NT2/D1 (cell line): ENCODE measurements at regions not wholly inside any gene's neighbourhood (a gene's known extent, or its start where the extent isn't known, plus 50 kb on each side); places are given as distances from the start of the nearest gene placed in this dataset.

ENCODE experiments used
- DNase-seq: peaks from one replicate; pipeline ENCODE4 v3.0.0-alpha.2; 2011; ENCODE audit warnings: low read depth, low spot score
- H3K27me3 ChIP-seq: 2 replicates; pipeline ENCODE4 v1.6.0; 2011; ENCODE audit warnings: mild to moderate bottlenecking; ENCODE audit not compliant: insufficient read length, insufficient read depth
- H3K36me3 ChIP-seq: 2 replicates; pipeline ENCODE4 v1.6.1; 2011; ENCODE audit warnings: mild to moderate bottlenecking, low read length, mixed read lengths; ENCODE audit not compliant: insufficient read depth, insufficient read length
- H3K4me1 ChIP-seq: 2 replicates; pipeline ENCODE4 v1.5.1; 2011; ENCODE audit not compliant: insufficient read depth, insufficient read length
- H3K4me3 ChIP-seq: 2 replicates; pipeline ENCODE4 v1.5.1; 2011; ENCODE audit warnings: low read depth; ENCODE audit not compliant: insufficient read length
- H3K9ac ChIP-seq: 2 replicates; pipeline ENCODE4 v1.6.0; 2011; ENCODE audit warnings: low read depth; ENCODE audit not compliant: insufficient read length
- H3K9me3 ChIP-seq: 2 replicates; pipeline ENCODE4 v1.5.1; 2011; ENCODE audit warnings: mild to moderate bottlenecking, low read length; ENCODE audit not compliant: insufficient read depth
- SUZ12 ChIP-seq: IDR thresholded peaks from 2 replicates; pipeline ENCODE4 v1.6.1; 2011; ENCODE audit not compliant: insufficient read length, insufficient read depth; ENCODE audit errors: extremely low read depth
- YY1 ChIP-seq: IDR thresholded peaks from 2 replicates; pipeline ENCODE4 v1.6.1; 2011; ENCODE audit not compliant: insufficient read length, insufficient read depth
- ZNF274 ChIP-seq: IDR thresholded peaks from 2 replicates; pipeline ENCODE4 v1.6.1; 2011; ENCODE audit warnings: mild to moderate bottlenecking, low read depth, low read length

DNA sequence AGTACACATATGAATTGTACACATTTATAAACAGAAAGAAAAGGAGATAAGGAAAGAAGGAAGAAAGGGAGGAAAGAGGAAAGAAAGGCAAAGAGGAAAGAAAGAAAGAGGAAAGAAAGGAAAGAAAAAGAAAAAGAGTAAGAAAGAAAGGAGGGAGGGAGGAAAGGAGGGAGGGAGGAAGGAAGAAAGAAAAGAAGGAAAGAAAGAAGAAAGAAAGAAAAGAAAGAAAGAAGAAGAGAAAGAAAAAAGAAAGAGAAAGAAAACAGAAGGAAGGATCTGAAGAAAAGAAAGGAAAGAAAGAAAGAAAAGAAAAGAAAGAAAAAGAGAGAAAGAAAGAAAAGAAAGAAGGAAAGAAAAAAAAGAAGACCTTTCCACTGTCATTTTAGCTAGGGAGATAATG, 571.4 kb upstream of the SALL1 start:
- Histone ChIP-seq H3K4me3 (no peak overlapping the region), H3K27me3 (no peaks in the 10 kb centered on the region), H3K4me1 (no peaks in the 10 kb centered on the region), H3K36me3 (no peaks in the 10 kb centered on the region), H3K9ac (no peak overlapping the region), H3K9me3 (no peaks in the 10 kb centered on the region)
- no peak for DNase-seq
- TF ChIP-seq SUZ12 (no peak), ZNF274 (no peak), YY1 (no peak)

GRCh38 chr16:51719376-51719775, 568.3 kb upstream of the SALL1 start:
- no peaks in the 10 kb centered on the region for H3K4me1 ChIP-seq
- no peak for DNase-seq
- no peaks in the 10 kb centered on the region for H3K27me3 ChIP-seq
- no peak overlapping the region for H3K4me3 ChIP-seq
- H3K36me3 ChIP-seq = no peaks in the 10 kb centered on the region
- no peak overlapping the region for H3K9ac ChIP-seq
- TF ChIP-seq ZNF274 (no peak), YY1 (no peak), SUZ12 (no peak)
- no peaks in the 10 kb centered on the region for H3K9me3 ChIP-seq

DNA sequence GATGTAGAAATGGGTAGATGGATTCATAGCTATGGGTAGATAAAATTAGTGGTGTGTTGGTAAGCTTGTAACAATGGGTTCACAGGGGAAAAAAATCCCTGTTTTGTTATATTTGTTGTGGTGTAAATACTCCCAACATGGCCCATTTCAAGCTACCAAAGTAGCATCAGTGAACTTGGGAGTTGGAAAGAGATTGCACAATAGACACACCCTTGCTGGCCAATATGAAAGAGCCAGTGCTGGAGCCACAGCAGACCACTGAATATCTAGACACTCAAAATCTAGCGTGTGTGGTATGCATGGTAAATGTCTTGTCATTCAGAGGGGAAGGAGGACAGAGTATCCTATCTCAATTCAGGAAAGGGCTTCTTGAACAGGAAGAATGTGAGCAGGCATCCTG, 565.1 kb upstream of the SALL1 start:
- Histone ChIP-seq H3K9me3 (no peaks in the 10 kb centered on the region), H3K27me3 (no peaks in the 10 kb centered on the region), H3K9ac (no peak overlapping the region), H3K4me1 (no peaks in the 10 kb centered on the region), H3K36me3 (no peaks in the 10 kb centered on the region), H3K4me3 (no peak overlapping the region)
- TF ChIP-seq ZNF274 (no peak), SUZ12 (no peak), YY1 (no peak)
- DNase-seq = no peak

DNA sequence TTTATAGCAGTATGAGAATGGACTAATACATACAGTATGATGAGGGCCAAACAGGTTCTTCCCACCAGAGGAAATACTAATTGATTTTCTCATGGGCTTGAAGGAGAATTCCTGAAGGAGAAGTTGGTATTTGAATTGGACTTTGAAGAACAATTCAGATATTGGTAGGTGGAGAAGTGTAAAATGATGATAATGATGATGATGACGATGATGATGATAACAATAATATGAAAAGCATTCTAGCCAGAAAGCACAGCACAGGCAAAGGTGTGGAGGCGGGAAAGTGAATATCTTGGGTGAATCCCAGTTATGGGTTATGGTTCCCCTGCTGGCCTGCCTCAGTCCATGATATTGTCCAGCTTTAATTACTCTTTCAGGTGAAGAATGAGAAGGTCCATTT, 562.4 kb upstream of the SALL1 start:
- Histone ChIP-seq H3K9ac (no peak overlapping the region), H3K4me1 (no peaks in the 10 kb centered on the region), H3K4me3 (no peak overlapping the region), H3K36me3 (no peaks in the 10 kb centered on the region), H3K9me3 (0 out of 2 replicates have a peak, but pooled peaks cover 8% of the 10 kb centered on the region), H3K27me3 (peaks cover 3% of the 10 kb centered on the region)
- TF ChIP-seq SUZ12 (no peak), ZNF274 (no peak), YY1 (no peak)
- no peak for DNase-seq

DNA sequence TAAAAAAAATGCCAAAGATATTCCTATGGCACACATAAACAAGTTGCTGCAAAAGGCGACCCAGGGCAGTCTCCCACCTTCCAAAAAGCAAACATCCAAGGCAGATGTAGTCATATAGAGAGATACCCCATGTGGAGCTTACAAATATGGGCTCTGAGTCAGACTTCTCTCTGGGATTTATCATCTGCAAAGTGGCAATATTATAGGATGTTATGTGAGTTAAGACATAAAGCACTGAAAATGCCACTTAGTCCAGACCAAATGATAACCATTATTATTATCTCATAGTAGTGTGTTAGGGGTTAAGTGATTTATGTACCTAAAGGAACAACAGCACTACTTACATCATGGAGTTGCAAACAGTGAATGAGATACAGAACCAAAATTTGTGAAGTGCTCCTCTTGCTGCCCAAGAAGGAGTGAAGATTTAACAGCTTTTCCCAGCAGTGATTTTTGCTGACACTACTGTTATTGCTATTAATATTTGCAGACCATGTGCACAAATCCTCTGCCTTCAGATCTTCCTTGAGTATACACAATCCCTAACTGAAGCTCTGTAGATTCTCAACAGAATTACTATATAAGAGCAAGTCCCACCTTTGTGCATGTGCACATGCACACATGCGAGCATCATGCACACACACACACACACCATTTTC, 560.0 kb upstream of the SALL1 start:
- H3K9ac ChIP-seq = no peak overlapping the region
- peaks cover 3% of the 10 kb centered on the region for H3K27me3 ChIP-seq
- no peaks in the 10 kb centered on the region for H3K36me3 ChIP-seq
- no peaks in the 10 kb centered on the region for H3K4me1 ChIP-seq
- TF ChIP-seq YY1 = no peak
- TF ChIP-seq ZNF274 = no peak
- TF ChIP-seq SUZ12 = no peak
- H3K9me3 ChIP-seq = peaks cover 16% of the 10 kb centered on the region; the same call in 1 of the 2 replicates
- no peak overlapping the region for H3K4me3 ChIP-seq
- DNase-seq = no peak

- Histone ChIP-seq H3K9ac (no peak overlapping the region), H3K4me3 (no peak overlapping the region)
These were observed 559.1 kb upstream of the SALL1 start for GRCh38 chr16:51710186-51710585.

GRCh38 chr16:51708861-51709260, 557.8 kb upstream of the SALL1 start:
- Histone ChIP-seq H3K9me3 (peaks cover 31% of the 10 kb centered on the region), H3K36me3 (no peaks in the 10 kb centered on the region), H3K27me3 (peaks cover 3% of the 10 kb centered on the region), H3K4me1 (no peaks in the 10 kb centered on the region), H3K4me3 (no peak overlapping the region), H3K9ac (no peak overlapping the region)
- no peak for DNase-seq
- TF ChIP-seq SUZ12 (no peak), ZNF274 (no peak), YY1 (no peak)

More at GRCh38 chr16:51710186-51710585, 559.1 kb upstream of the SALL1 start:
- no peaks in the 10 kb centered on the region for H3K4me1 ChIP-seq
- no peak for DNase-seq
- H3K36me3 ChIP-seq = no peaks in the 10 kb centered on the region
- H3K9me3 ChIP-seq = peaks cover 25% of the 10 kb centered on the region
- H3K27me3 ChIP-seq = peaks cover 3% of the 10 kb centered on the region
- TF ChIP-seq SUZ12 = no peak
- TF ChIP-seq ZNF274 = no peak
- TF ChIP-seq YY1 = no peak

- H3K4me3 ChIP-seq = no peak overlapping the region
- H3K36me3 ChIP-seq = no peaks in the 10 kb centered on the region
- TF ChIP-seq SUZ12 (no peak), YY1 (no peak), ZNF274 (no peak)
- no peak overlapping the region for H3K9ac ChIP-seq
- no peak for DNase-seq
- H3K4me1 ChIP-seq = no peaks in the 10 kb centered on the region
- H3K27me3 ChIP-seq = peaks cover 3% of the 10 kb centered on the region
- H3K9me3 ChIP-seq = peaks cover 31% of the 10 kb centered on the region
These were observed 556.6 kb upstream of the SALL1 start for GRCh38 chr16:51707666-51708065.
